Gastrocnemius medialis (tissue), 4 donors: ENCODE measurements at regions not wholly inside any gene's neighbourhood (a gene's known extent, or its start where the extent isn't known, plus 50 kb on each side); places are given as distances from the start of the nearest gene placed in this dataset.

ENCODE experiments used
- CTCF ChIP-seq, 5 experiments: fragments of 450-650 bp in 3 of 5; fragments of 200-600 bp in 2 of 5; sonication (generic) in 2 of 5; IDR thresholded peaks in 4 of 5; conservative IDR thresholded peaks in 1 of 5; 1 replicate in 4 of 5; 2 replicates in 1 of 5; pipeline ENCODE4 v1.5.1; 2016 to 2019; ENCODE audit warnings: antibody characterized with exemption in 5 of 5, mild to moderate bottlenecking in 3 of 5, moderate library complexity in 3 of 5
- POLR2A ChIP-seq, 2 donors: fragments of 450-650 bp; IDR thresholded peaks; one replicate each; pipeline ENCODE4 v1.6.1; 2017; ENCODE audit warnings: antibody characterized with exemption in 2 of 2, mild to moderate bottlenecking in 2 of 2, moderate library complexity in 2 of 2

- TF ChIP-seq CTCF (IDR thresholded peaks at IDR 0.05 in 4 of 5, conservative IDR thresholded peaks at IDR 0.05 in 1 of 5) (no peak), POLR2A (IDR thresholded peaks at IDR 0.05) (no peak)
Measured at GRCh38 chr3:73766599-73767381, 142.0 kb upstream of the PDZRN3 start.
